IPS-20b (cell line): ENCODE measurements at regions not wholly inside any gene's neighbourhood (a gene's known extent, or its start where the extent isn't known, plus 50 kb on each side); places are given as distances from the start of the nearest gene placed in this dataset.

Experiments
- H3K27ac ChIP-seq: one replicate; pipeline ENCODE4 v1.5.1; 2013; ENCODE audit warnings: low read length
- H3K27me3 ChIP-seq: 2 replicates; pipeline ENCODE4 v1.6.1; 2013; ENCODE audit warnings: mild to moderate bottlenecking, low read length, inconsistent platforms; ENCODE audit not compliant: insufficient read depth
- H3K36me3 ChIP-seq: 2 replicates; pipeline ENCODE4 v1.6.1; 2013; ENCODE audit warnings: low read depth, mild to moderate bottlenecking, inconsistent platforms, low read length, moderate library complexity; ENCODE audit not compliant: insufficient read depth
- H3K4me1 ChIP-seq: 2 replicates; pipeline ENCODE4 v1.6.1; 2013; ENCODE audit warnings: mild to moderate bottlenecking, control low read depth, inconsistent platforms, low read length, moderate library complexity; ENCODE audit not compliant: insufficient read depth
- H3K4me3 ChIP-seq: 2 replicates; pipeline ENCODE4 v1.5.1; 2013; ENCODE audit warnings: mild to moderate bottlenecking, low read length, inconsistent platforms
- H3K9ac ChIP-seq: 2 replicates; pipeline ENCODE4 v1.6.1; 2013; ENCODE audit warnings: low read depth, mild to moderate bottlenecking, inconsistent platforms, low read length, moderate library complexity
- H3K9me3 ChIP-seq: 2 replicates; pipeline ENCODE4 v1.6.1; 2013; ENCODE audit warnings: mild to moderate bottlenecking, low read depth, low read length, inconsistent platforms; ENCODE audit not compliant: insufficient read depth

DNA sequence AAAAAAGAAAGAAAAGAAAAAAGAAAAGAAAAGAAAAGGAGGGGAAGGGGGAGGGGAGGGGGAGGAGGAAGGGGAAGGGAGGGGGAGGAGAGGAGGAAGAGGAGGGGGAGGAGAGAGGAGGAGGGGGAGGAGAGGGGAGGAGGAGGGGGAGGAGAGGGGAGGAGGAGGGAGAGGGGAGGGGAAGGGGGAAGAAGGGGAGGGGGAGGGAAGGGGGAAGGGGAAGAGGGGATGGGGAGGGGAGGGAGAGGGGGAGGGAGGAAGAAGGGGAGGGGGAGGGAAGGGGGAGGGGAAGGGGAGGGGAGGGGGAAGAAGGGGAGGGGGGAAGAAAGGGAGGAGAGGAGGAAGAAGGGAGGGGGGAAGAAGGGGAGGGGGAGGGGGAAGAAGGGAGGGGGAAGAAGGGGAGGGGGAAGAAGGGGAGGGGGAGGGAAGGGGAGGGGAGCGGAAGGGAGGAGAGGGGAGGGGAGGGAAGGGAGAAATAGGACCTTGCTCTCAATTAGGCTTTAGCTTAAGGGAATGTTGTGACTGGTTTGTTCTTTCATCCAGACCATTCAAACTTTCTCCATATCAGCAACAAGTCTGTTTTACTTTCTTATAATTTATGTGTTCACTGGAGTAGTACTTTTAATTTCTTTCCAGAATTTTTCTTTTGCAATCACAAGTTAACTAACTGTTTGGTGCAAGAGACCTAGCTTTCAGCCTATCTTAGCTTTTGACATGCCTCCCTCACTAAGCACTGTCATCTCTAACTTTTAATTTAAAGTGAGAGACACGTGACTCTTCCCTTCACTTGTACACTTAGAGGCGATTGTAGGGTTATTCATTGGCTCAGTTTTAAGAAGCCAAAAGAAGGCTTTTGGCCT is 76.5 kb upstream of the EGLN3 start:
- Histone ChIP-seq H3K4me1 (peaks cover 7% of the 10 kb centered on the region; the same call in 1 of the 2 replicates), H3K27me3 (no peaks in the 10 kb centered on the region), H3K36me3 (no peaks in the 10 kb centered on the region), H3K9ac (no peak overlapping the region), H3K27ac (no peak overlapping the region), H3K4me3 (no peak overlapping the region), H3K9me3 (no peaks in the 10 kb centered on the region)

DNA sequence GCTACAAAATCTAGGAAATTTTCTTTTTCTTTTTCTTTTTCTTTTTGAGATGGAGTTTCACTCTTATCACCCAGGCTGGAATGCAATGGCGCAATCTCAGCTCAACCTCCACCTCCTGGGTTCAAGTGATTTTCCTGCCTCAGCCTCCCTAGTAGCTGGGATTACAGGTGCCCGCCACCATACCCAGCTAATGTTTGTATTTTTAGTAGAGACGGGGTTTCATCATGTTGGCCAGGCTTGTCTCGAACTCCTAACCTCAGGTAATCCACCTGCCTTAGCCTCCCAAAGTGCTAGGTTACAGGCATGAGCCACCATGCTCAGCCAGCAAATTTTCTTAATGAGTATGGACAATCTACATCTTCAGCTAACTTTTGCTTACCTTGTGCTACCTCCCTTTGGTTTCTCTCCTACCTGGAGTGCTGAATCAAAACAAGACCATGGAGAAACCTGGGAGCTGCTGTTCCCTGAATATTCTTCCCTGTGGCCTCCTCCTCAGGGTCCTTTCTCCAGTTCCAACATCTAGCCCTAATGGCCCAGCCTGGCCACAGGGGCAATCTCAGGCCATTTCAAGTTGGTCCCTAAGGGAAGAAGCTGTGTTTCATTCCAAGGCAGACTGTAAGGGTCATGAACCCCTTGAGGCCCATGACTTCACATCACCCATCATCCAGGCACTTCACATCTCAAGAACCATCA is 74.6 kb upstream of the EGLN3 start:
- Histone ChIP-seq H3K9me3 (no peaks in the 10 kb centered on the region), H3K27ac (no peak overlapping the region), H3K4me1 (peaks cover 7% of the 10 kb centered on the region; the same call in 1 of the 2 replicates), H3K4me3 (no peak overlapping the region), H3K27me3 (no peaks in the 10 kb centered on the region), H3K9ac (no peak overlapping the region), H3K36me3 (no peaks in the 10 kb centered on the region)

DNA sequence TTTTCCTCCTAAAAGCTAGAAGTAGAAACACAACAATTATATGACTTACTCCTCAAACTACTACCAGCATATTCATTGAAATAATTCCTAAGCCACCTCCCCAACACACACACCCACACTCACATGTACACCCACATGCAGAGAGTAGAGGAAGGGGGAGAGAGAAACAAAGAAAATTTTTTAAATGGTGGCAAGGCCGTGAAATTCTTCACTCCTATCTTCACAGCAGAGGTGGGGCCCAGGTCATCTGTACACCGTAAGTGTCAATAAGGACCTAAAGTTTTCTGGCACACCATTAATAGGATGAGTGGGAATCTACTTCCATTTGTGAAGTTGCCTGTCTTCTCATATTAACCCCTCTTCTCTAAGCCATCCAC is 73.9 kb upstream of the EGLN3 start:
- Histone ChIP-seq H3K9ac (no peak overlapping the region), H3K4me1 (peaks cover 3% of the 10 kb centered on the region; the same call in 1 of the 2 replicates)

DNA sequence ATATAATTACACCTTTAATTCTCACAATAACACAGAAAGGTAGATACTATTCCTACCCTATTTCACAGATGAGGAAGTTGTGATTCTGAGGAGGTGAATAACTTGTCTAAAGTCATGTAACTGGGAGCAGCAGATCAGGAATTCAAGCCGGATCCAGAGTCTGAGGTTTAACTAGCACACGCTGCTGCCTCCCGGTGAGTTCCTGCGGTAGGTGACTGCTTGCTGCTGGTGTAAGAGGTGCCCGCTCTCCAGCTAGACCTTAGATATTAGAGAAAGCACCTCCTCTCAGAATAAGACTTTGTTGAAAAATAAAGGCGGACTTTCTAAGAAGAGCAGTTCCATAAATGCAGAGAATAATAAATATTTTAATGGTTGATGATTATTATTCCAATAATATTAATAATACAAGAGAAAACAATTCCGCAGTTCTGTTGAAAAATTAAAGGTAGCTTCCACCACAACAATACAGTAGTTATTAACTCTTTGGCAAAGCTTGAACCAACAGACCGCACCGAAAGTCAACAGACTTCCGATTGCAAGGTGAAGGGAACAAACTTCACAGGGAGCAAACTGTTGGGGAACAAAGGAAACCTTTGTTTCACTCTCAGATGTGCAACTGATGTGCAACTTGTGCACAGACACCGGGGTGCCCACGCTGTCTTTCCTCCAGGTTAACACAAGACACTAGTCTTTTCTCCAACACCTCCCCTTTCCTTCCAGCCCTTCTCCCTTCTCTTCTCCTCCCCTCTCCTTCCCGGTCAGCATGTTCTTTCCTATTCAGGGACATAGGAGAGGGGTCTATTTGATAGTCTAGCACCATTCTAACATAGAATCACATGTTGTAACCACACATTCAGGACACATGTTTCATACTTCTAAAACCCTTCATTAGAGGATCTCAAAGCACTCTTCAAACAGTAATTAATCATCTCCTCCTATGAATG is 73.2 kb upstream of the EGLN3 start:
- Histone ChIP-seq H3K9me3 (no peaks in the 10 kb centered on the region), H3K27ac (no peak overlapping the region), H3K36me3 (no peaks in the 10 kb centered on the region), H3K27me3 (no peaks in the 10 kb centered on the region), H3K4me1 (no peaks in the 10 kb centered on the region; the same call in 1 of the 2 replicates), H3K9ac (no peak overlapping the region), H3K4me3 (no peak overlapping the region)

More for the DNA sequence above, 73.9 kb upstream of the EGLN3 start:
- Histone ChIP-seq H3K9me3 (no peaks in the 10 kb centered on the region), H3K27ac (no peak overlapping the region), H3K36me3 (no peaks in the 10 kb centered on the region), H3K4me3 (no peak overlapping the region), H3K27me3 (no peaks in the 10 kb centered on the region)

DNA sequence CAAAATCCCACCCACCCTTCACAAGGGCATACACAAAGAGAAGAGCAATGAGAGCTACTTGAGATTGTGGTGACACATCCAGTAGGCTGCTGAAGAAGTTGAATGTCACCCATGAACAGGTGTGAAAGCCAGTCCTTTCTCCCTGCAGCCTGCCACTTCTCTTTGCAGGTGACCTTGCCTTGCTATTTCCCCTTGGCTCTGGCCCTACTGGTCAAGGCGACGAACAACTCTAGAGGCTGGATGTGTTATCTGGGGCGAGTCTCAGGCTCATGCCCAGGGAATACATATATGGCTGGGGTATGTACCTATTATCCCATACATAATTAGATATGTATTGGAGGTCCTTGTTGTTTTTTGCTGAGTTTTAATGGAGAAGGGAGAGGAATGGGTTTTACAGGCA is 70.2 kb upstream of the EGLN3 start:
- Histone ChIP-seq H3K36me3 (no peaks in the 10 kb centered on the region), H3K4me1 (peaks cover 7% of the 10 kb centered on the region; the same call in 1 of the 2 replicates)

DNA sequence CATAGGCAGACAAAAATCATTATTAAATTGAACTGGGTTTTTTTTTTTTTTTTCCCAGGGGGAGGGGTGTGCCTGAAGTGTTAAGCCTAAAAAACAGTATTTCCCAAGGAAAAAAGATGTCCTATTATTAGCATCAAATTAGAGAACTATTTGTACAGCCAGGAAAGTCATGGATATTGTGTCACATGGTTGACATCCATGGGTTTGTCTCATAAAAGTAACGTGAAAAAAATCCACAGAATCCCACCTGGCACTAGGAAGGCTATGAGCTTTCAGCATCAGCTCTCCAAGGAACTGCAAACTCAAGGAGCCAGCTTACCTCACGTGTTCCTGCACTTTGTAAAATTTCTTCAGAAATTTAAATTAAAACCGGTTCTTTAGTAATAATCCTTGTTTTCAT is 69.1 kb upstream of the EGLN3 start:
- no peaks in the 10 kb centered on the region for H3K36me3 ChIP-seq
- H3K4me1 ChIP-seq = peaks cover 7% of the 10 kb centered on the region; the same call in 1 of the 2 replicates
- no peaks in the 10 kb centered on the region for H3K27me3 ChIP-seq
- H3K4me3 ChIP-seq = no peak overlapping the region
- H3K27ac ChIP-seq = no peak overlapping the region
- H3K9ac ChIP-seq = no peak overlapping the region
- H3K9me3 ChIP-seq = no peaks in the 10 kb centered on the region

More for the DNA sequence above, 70.2 kb upstream of the EGLN3 start:
- Histone ChIP-seq H3K4me3 (no peak overlapping the region), H3K9me3 (no peaks in the 10 kb centered on the region), H3K9ac (no peak overlapping the region), H3K27ac (no peak overlapping the region), H3K27me3 (no peaks in the 10 kb centered on the region)

DNA sequence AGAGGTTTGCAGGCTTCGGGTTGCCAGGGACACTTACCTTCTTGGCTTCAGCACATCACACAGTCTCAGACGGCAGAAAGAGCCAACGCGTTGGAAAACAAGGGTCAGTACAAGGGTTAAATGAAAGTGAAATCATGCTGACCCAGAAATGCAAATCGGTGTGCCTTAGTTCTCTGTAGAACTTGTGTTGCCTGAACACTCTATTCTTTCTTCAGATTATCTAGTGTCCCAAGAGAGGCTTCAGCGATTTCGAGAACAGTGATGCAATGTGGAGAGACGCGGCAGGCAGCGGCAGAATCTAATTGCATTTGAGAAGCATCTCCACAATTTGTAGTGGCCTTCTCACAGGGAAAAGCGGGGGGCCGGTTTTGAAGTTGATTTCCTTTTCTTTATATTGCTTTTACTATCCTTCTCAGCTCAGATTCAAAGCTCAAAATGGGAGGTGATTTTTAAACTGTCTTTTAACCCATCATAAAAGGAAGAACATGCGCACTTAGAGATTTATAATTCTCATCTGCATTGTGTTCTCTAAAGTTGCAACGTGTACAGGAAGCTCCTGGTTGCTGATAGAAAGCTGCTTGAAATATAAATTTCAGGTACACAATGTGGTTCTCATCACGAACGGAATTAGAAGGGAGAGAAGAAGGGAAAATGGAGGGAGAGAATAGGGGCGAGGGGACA is 67.8 kb upstream of the EGLN3 start:
- no peak overlapping the region for H3K27ac ChIP-seq
- no peaks in the 10 kb centered on the region for H3K9me3 ChIP-seq
- no peaks in the 10 kb centered on the region for H3K36me3 ChIP-seq
- H3K4me3 ChIP-seq = no peak overlapping the region; the same call in 1 of the 2 replicates
- H3K4me1 ChIP-seq = peaks cover 9% of the 10 kb centered on the region
- H3K27me3 ChIP-seq = no peaks in the 10 kb centered on the region
- H3K9ac ChIP-seq = peak overlapping the region; percentile 23; the same call in 1 of the 2 replicates

DNA sequence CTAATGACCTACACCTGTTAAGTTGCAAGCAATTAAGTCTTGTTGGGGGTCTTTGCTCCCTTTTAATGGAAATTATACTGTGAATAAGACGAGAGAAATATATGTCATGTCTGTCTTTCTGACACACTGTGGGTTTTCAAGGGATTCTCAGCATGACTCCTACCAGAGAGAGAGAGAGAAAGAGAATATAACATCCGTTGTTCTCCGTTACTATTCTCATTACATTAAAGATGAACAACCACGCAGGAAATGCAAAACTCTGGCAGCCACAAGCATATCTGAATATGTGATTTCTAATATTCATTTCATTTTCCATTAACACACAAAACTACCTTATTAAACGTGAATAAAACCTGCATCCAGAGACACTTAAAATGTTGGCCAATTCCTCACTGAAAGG is 67.3 kb upstream of the EGLN3 start:
- H3K4me3 ChIP-seq = no peak overlapping the region
- H3K27me3 ChIP-seq = no peaks in the 10 kb centered on the region
- H3K36me3 ChIP-seq = no peaks in the 10 kb centered on the region
- no peak overlapping the region for H3K9ac ChIP-seq
- no peak overlapping the region for H3K27ac ChIP-seq
- no peaks in the 10 kb centered on the region for H3K9me3 ChIP-seq
- peaks cover 15% of the 10 kb centered on the region for H3K4me1 ChIP-seq

DNA sequence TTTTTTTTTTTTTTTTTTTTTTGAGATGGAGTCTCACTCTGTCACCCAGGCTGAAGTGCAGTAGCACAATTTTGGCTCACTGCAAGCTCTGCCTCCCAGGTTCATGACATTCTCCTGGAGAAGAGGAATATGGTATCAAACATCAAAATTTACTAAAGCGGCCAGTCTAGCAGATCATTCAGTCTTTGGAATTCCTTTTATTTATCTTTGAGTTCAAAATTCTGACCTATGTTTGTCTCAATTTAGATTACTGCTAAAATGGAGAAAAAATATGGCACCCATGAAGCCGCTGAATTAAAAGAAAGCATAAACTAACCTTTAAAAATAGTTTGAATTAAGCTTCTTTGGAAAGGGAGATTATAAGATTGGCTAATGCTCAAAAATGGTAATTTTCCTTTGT is 64.5 kb upstream of the EGLN3 start:
- H3K27ac ChIP-seq = no peak overlapping the region
- H3K4me3 ChIP-seq = no peak overlapping the region
- peaks cover 17% of the 10 kb centered on the region for H3K4me1 ChIP-seq
- H3K9me3 ChIP-seq = no peaks in the 10 kb centered on the region
- H3K27me3 ChIP-seq = no peaks in the 10 kb centered on the region
- H3K36me3 ChIP-seq = no peaks in the 10 kb centered on the region
- H3K9ac ChIP-seq = no peak overlapping the region

DNA sequence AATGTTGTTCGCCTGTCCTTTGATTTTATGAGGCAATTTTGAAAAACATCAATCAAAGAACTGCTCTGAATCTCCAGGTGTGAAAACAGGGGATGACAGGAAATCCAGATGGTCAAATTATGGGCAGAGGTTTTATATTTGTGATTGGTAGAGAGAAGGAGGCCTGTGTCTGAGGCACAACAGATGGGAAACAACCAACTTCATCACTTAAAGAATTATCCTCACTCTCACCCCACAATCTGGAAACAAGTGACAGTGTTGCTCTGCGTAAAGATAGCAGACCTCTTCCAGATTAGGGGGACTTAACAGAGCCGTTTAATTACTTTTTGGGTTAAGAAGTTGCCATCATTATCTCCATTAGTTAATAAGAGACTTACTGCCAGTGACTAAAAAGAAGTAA is 64.1 kb upstream of the EGLN3 start:
- Histone ChIP-seq H3K36me3 (no peaks in the 10 kb centered on the region), H3K27ac (no peak overlapping the region), H3K9ac (no peak overlapping the region), H3K4me1 (peaks cover 17% of the 10 kb centered on the region), H3K4me3 (no peak overlapping the region), H3K9me3 (no peaks in the 10 kb centered on the region), H3K27me3 (no peaks in the 10 kb centered on the region)

DNA sequence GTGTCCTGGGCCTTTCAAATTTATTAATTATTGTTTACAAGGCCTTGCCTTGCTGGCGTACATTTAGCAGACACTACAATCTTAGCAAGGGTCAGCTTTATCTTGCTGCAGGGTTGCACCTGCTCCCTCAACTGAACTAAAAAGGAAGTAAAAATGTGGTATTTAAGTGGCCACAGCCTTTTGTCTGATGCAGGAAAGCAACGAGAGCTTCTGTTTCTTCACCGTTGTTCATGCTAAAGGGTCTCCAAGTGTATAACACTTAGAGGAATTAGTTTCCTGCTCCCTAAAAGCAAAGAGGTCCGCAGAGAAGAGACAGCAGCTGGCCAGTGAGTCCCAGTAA is 62.8 kb upstream of the EGLN3 start:
- Histone ChIP-seq H3K27ac (no peak overlapping the region), H3K4me3 (no peak overlapping the region)

More for the DNA sequence above, 62.8 kb upstream of the EGLN3 start:
- Histone ChIP-seq H3K4me1 (peaks cover 17% of the 10 kb centered on the region), H3K9ac (0 out of 2 replicates have a peak overlapping the region, but pooled peaks have one; percentile 18), H3K9me3 (no peaks in the 10 kb centered on the region), H3K36me3 (no peaks in the 10 kb centered on the region), H3K27me3 (no peaks in the 10 kb centered on the region)
